ENCODE measurements at regions not wholly inside any gene's neighbourhood (a gene's known extent, or its start where the extent isn't known, plus 50 kb on each side); places are given as distances from the start of the nearest gene placed in this dataset.

DNA sequence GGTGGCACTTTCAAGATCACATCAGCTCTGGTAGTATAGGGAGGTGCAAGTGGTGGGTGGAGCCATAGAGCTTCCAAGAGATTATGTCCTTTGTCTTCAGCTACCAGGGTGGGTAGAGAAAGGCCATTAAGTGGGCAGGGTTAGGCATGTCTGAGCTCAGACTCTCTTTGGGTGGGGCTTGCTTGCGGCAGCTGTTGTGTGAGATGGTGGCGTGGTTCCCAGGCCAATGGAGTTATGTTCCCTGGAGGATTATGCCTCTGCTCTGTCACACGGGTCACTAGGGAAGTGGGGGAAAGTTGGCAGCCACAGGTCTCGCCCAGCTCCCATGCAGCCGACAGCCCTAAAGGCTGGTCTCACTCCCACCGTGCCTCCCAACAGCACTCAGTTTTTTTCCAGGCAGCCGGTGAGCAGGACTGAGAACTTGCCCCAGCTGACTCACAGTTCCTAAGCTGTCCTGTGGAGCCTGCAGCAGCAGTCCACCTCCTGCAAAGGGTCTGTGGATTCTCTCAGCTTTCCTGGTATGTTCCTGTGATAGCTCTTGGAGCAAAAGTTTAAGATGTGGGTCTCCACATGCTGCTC lies 459.0 kb downstream of the SH2D4B start:
- Mint-ChIP-seq H3K4me1 (no peaks in the 10 kb centered on the region), H3K4me3 (no peak overlapping the region), H3K27ac (no peak overlapping the region), H3K27me3 (no peaks in the 10 kb centered on the region), H3K36me3 (ENCODE audit: low read depth) (no peaks in the 10 kb centered on the region), H3K9me3 (peaks cover 7% of the 10 kb centered on the region)
- ChIA-PET POLR2A (no interaction called here), CTCF (no interaction called here)
- DNase-seq = no peak
- intact Hi-C loops (cut with micrococcal nuclease) = no loop called here
- TF ChIP-seq, protein P1, sequence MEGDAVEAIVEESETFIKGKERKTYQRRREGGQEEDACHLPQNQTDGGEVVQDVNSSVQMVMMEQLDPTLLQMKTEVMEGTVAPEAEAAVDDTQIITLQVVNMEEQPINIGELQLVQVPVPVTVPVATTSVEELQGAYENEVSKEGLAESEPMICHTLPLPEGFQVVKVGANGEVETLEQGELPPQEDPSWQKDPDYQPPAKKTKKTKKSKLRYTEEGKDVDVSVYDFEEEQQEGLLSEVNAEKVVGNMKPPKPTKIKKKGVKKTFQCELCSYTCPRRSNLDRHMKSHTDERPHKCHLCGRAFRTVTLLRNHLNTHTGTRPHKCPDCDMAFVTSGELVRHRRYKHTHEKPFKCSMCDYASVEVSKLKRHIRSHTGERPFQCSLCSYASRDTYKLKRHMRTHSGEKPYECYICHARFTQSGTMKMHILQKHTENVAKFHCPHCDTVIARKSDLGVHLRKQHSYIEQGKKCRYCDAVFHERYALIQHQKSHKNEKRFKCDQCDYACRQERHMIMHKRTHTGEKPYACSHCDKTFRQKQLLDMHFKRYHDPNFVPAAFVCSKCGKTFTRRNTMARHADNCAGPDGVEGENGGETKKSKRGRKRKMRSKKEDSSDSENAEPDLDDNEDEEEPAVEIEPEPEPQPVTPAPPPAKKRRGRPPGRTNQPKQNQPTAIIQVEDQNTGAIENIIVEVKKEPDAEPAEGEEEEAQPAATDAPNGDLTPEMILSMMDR (IDR thresholded peaks at IDR 0.05) = no peak
- ATAC-seq (ENCODE audit: low read depth) = no peak

DNA sequence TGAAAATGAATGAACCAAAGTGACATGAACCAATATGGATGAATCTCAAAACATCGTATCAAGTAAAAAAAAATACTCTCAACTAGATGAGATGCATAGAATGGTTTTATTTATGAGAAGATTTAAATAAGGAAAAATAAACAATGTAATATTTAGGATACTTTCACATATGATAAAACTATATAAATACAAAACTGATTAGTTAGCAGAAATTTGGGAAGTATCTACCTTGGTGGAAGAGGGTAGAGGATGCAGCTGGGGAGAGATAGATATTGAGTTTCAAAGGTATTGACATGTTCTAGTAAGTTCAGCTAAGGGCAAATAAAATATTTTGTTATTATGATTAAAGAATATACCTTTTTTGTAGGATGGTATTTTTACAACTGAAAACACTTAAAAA lies 463.1 kb downstream of the SH2D4B start:
- intact Hi-C loops (cut with micrococcal nuclease) = no loop called here
- ChIA-PET POLR2A (no interaction called here), CTCF (no interaction called here)
- peaks cover 2% of the 10 kb centered on the region for H3K27me3 Mint-ChIP-seq
- no peak for ATAC-seq (ENCODE audit: low read depth)
- H3K36me3 Mint-ChIP-seq (ENCODE audit: low read depth) = no peaks in the 10 kb centered on the region
- TF ChIP-seq, protein P1 (IDR thresholded peaks at IDR 0.05) = no peak
- no peak overlapping the region for H3K4me3 Mint-ChIP-seq
- no peak overlapping the region for H3K27ac Mint-ChIP-seq
- H3K9me3 Mint-ChIP-seq = peaks cover 4% of the 10 kb centered on the region
- no peak for DNase-seq
- H3K4me1 Mint-ChIP-seq = no peaks in the 10 kb centered on the region

GRCh38 chr10:81002382-81002781 lies 464.7 kb downstream of the SH2D4B start:
- H3K4me3 Mint-ChIP-seq = no peak overlapping the region
- no peaks in the 10 kb centered on the region for H3K36me3 Mint-ChIP-seq (ENCODE audit: low read depth)
- ATAC-seq (ENCODE audit: low read depth) = no peak
- no peaks in the 10 kb centered on the region for H3K4me1 Mint-ChIP-seq
- peaks cover 2% of the 10 kb centered on the region for H3K27me3 Mint-ChIP-seq
- no peaks in the 10 kb centered on the region for H3K9me3 Mint-ChIP-seq
- H3K27ac Mint-ChIP-seq = no peak overlapping the region
- no peak for DNase-seq
- ChIA-PET POLR2A (no interaction called here), CTCF (no interaction called here)
- intact Hi-C loops (cut with micrococcal nuclease) = no loop called here
- TF ChIP-seq, protein P1 (IDR thresholded peaks at IDR 0.05) = no peak

GRCh38 chr10:81007872-81008271 lies 470.2 kb downstream of the SH2D4B start:
- intact Hi-C loops (cut with micrococcal nuclease) = no loop called here
- H3K27me3 Mint-ChIP-seq = peaks cover 2% of the 10 kb centered on the region
- no peak overlapping the region for H3K4me3 Mint-ChIP-seq
- no peaks in the 10 kb centered on the region for H3K9me3 Mint-ChIP-seq
- TF ChIP-seq, protein P1 (IDR thresholded peaks at IDR 0.05) = no peak
- no peaks in the 10 kb centered on the region for H3K4me1 Mint-ChIP-seq
- ChIA-PET POLR2A (no interaction called here), CTCF (interaction anchor here (1.2 kb wide), 1 partner anchor 11 kb away, joined by 3 read pairs; no protein-coding TSS in a partner anchor)
- no peak overlapping the region for H3K27ac Mint-ChIP-seq
- no peaks in the 10 kb centered on the region for H3K36me3 Mint-ChIP-seq (ENCODE audit: low read depth)
- no peak for DNase-seq
- no peak for ATAC-seq (ENCODE audit: low read depth)

GRCh38 chr10:81008726-81009125 lies 471.0 kb downstream of the SH2D4B start:
- no peak overlapping the region for H3K4me3 Mint-ChIP-seq
- H3K27me3 Mint-ChIP-seq = peaks cover 2% of the 10 kb centered on the region
- no peaks in the 10 kb centered on the region for H3K36me3 Mint-ChIP-seq (ENCODE audit: low read depth)
- H3K27ac Mint-ChIP-seq = no peak overlapping the region
- no peaks in the 10 kb centered on the region for H3K4me1 Mint-ChIP-seq
- CTCF ChIA-PET = interaction anchor here (1.2 kb wide), 1 partner anchor 10 kb away, joined by 3 read pairs; no protein-coding TSS in a partner anchor
- DNase-seq (no peak), ATAC-seq (ENCODE audit: low read depth) (no peak)
- intact Hi-C loops (cut with micrococcal nuclease) = no loop called here
- POLR2A ChIA-PET = no interaction called here
- H3K9me3 Mint-ChIP-seq = no peaks in the 10 kb centered on the region
- TF ChIP-seq, protein P1 (IDR thresholded peaks at IDR 0.05) = no peak

Data from activated B cell treated with CpG ODN at 0.5 μM for 24 hours (primary cell).